Peyer's patch (tissue), 4 donors: ENCODE measurements at regions not wholly inside any gene's neighbourhood (a gene's known extent, or its start where the extent isn't known, plus 50 kb on each side); places are given as distances from the start of the nearest gene placed in this dataset.

Experiments used
- POLR2A ChIP-seq, 2 donors: fragments of 450-650 bp; IDR thresholded peaks; one replicate each; pipeline ENCODE4 v1.5.1; 2017; ENCODE audit warnings: antibody characterized with exemption in 2 of 2, mild to moderate bottlenecking in 2 of 2, moderate library complexity in 2 of 2
- TF ChIP-seq, protein P1 (sequence below), 6 experiments: fragments of 450-650 bp in 4 of 6; fragments of 200-600 bp in 2 of 6; sonication (generic) in 1 of 6; IDR thresholded peaks; one replicate each; pipeline ENCODE4 v1.5.1; 2017 to 2019; ENCODE audit warnings: antibody characterized with exemption in 6 of 6, mild to moderate bottlenecking in 3 of 6, moderate library complexity in 1 of 6

DNA sequence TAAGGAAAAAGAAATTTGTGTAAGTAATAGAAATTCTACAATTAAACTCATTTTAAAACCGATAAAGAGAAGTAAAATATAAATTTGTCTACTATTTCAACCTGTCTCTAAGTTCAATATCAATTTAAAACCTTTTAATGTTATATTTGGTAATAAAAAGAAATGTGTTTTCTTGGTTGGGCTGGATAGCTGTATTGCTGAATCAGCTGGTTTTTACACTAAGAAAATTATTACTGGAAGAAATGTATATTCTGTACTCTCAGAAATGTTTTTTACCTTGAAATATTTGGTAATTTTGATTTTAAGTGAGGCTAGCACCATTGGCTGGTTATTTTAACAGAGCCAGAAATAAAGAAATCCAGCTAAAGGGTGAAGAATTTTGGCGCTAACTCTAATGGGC, 87.1 kb upstream of the CNTNAP4 start:
- TF ChIP-seq, protein P1, sequence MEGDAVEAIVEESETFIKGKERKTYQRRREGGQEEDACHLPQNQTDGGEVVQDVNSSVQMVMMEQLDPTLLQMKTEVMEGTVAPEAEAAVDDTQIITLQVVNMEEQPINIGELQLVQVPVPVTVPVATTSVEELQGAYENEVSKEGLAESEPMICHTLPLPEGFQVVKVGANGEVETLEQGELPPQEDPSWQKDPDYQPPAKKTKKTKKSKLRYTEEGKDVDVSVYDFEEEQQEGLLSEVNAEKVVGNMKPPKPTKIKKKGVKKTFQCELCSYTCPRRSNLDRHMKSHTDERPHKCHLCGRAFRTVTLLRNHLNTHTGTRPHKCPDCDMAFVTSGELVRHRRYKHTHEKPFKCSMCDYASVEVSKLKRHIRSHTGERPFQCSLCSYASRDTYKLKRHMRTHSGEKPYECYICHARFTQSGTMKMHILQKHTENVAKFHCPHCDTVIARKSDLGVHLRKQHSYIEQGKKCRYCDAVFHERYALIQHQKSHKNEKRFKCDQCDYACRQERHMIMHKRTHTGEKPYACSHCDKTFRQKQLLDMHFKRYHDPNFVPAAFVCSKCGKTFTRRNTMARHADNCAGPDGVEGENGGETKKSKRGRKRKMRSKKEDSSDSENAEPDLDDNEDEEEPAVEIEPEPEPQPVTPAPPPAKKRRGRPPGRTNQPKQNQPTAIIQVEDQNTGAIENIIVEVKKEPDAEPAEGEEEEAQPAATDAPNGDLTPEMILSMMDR (IDR thresholded peaks at IDR 0.05), result no peak
- TF ChIP-seq POLR2A (IDR thresholded peaks at IDR 0.05), result no peak
